HUES64 (cell line): ENCODE measurements at regions not wholly inside any gene's neighbourhood (a gene's known extent, or its start where the extent isn't known, plus 50 kb on each side); places are given as distances from the start of the nearest gene placed in this dataset.

Source experiments
- H3K27ac ChIP-seq: 2 replicates; pipeline ENCODE4 v1.7.0; 2013; ENCODE audit warnings: low read depth, low read length, inconsistent platforms
- H3K27me3 ChIP-seq: 2 replicates; pipeline ENCODE4 v1.6.1; 2013; ENCODE audit warnings: mild to moderate bottlenecking, low read length; ENCODE audit not compliant: insufficient read depth
- H3K36me3 ChIP-seq: 2 replicates; pipeline ENCODE4 v1.6.1; 2013; ENCODE audit warnings: mild to moderate bottlenecking, low read length; ENCODE audit not compliant: insufficient read depth
- H3K4me1 ChIP-seq: 2 replicates; pipeline ENCODE4 v1.6.1; 2013; ENCODE audit warnings: mild to moderate bottlenecking, low read length, moderate library complexity; ENCODE audit not compliant: insufficient read depth
- H3K4me3 ChIP-seq: 2 replicates; pipeline ENCODE4 v1.5.1; 2013; ENCODE audit warnings: mild to moderate bottlenecking, low read length, moderate library complexity
- H3K9ac ChIP-seq: 2 replicates; pipeline ENCODE4 v1.6.1; 2013; ENCODE audit warnings: mild to moderate bottlenecking, low read depth, low read length
- H3K9me3 ChIP-seq: 2 replicates; pipeline ENCODE4 v1.6.1; 2013; ENCODE audit warnings: low read depth, low read length; ENCODE audit not compliant: insufficient read depth
- WGBS: fragments of 150-250, 120-280 bp; methylation state at CpG from one replicate; pipeline ENCODE4 v1.1.7; 2013; ENCODE audit warnings: missing lambda C conversion rate; 5-methylcytosine and 5-hydroxymethylcytosine counted together

DNA sequence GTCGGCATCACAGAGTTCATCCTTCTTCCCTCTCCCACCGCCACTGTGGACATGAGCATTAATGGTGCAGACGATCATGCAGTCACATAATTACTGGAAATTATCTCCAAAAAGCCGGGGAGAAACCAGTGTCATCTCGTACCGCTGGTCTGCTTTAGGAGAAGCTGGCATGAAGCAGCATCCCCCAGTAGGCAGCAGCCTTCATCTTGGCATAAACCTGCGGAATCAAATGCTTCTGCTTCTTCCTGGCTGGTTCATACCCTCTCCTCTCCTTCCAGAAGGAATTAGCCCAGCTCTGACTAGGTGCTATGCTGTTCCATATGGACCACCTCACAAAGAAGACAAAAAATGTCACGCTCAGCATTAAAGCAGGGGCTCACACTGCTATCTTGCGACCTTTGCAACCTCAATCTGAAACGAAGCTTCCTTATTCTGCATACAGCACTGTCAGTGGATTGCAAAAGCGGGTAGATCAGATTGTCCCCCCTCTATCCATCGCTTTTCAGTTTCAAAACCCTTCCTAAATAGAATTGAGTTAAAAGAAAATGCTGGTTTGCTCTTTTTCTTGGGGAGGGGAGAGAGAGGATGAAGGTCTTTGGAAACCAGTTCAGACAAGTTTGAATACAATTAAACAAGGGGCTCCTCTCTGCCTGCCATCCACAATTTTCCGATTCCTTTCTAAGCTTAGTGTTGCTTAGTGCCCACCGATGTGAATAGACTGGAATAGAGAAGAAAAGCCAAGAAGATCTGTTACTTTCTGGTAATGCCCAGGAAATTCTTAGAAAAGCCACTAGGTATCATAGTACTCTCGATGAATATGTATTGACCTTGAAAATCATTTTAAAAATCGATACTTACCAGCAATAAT is 212.1 kb upstream of the ZNF521 start:
- Histone ChIP-seq H3K4me3 (no peak overlapping the region), H3K9me3 (no peaks in the 10 kb centered on the region), H3K27ac (no peak overlapping the region), H3K9ac (no peak overlapping the region), H3K36me3 (no peaks in the 10 kb centered on the region), H3K4me1 (no peaks in the 10 kb centered on the region), H3K27me3 (no peaks in the 10 kb centered on the region)
- WGBS, result 94% methylated on average over 14 of the region's 16 CpGs

DNA sequence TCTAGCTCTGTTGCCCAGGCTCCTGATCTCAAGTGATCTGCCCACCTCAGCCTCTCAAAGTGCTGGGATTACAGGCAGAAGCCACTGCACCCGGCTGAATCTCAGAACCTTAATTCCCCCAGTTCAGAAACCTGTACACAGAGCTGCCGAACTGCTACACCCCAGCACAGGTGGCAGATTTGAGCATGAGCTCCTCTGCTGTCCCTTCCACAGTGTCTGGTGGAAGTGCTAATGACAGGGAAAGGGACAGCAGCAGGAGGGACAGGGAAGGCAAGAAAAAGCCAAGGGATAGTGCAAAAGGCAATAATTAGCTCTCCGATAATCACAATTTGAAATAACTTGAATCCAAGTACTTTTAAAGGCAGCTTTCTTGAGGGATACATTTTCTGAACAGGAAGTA is 211.4 kb upstream of the ZNF521 start:
- no peak overlapping the region for H3K9ac ChIP-seq
- H3K4me1 ChIP-seq, result no peaks in the 10 kb centered on the region
- H3K9me3 ChIP-seq, result no peaks in the 10 kb centered on the region
- H3K27me3 ChIP-seq, result no peaks in the 10 kb centered on the region
- H3K4me3 ChIP-seq, result no peak overlapping the region
- H3K36me3 ChIP-seq, result no peaks in the 10 kb centered on the region
- 95% methylated on average over 3 of the region's 3 CpGs for WGBS
- no peak overlapping the region for H3K27ac ChIP-seq

DNA sequence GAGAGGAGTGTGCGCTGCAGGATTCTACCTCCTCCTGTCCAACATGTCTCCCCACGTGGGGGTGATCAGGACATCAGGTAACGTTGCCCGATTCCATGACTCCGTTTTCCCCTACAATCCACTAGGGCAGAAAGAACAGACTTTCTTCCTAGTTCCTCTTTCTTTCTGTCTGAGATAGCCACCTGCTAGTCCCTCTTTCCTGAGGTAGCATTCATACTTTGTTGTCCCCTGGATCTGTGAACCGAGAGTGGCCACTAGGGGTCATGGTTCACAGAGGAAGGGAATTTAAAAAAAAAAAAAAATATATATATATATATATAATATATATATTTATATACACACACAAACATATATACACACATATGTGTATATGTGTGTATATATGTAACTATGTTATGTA is 210.0 kb upstream of the ZNF521 start:
- Histone ChIP-seq H3K9me3 (no peaks in the 10 kb centered on the region), H3K4me3 (no peak overlapping the region), H3K36me3 (no peaks in the 10 kb centered on the region), H3K27me3 (no peaks in the 10 kb centered on the region), H3K4me1 (no peaks in the 10 kb centered on the region), H3K27ac (no peak overlapping the region), H3K9ac (no peak overlapping the region)
- 66% methylated on average over 5 of the region's 6 CpGs for WGBS

DNA sequence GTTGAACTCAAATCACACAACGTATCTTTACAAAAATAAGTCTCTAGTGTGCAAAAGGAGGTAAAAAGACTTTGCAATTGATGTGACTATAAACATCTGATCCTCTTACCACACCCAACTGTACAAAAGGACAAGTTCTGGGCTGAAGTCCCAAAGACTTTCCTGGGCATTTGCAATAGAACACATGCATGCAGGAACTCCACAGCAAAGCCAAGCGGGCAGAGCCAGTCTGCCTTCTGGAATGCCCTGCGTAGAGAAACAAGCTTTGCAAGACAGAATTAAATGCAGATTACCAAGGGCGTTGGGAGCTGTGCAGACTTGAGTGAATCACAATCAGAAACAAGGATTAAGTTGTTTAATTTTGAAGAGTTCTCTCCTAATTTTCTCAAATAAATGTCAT is 208.4 kb upstream of the ZNF521 start:
- 88% methylated on average over 3 of the region's 4 CpGs for WGBS
- Histone ChIP-seq H3K36me3 (no peaks in the 10 kb centered on the region), H3K27me3 (no peaks in the 10 kb centered on the region), H3K27ac (no peak overlapping the region), H3K4me3 (no peak overlapping the region), H3K4me1 (no peaks in the 10 kb centered on the region), H3K9me3 (no peaks in the 10 kb centered on the region), H3K9ac (no peak overlapping the region)

DNA sequence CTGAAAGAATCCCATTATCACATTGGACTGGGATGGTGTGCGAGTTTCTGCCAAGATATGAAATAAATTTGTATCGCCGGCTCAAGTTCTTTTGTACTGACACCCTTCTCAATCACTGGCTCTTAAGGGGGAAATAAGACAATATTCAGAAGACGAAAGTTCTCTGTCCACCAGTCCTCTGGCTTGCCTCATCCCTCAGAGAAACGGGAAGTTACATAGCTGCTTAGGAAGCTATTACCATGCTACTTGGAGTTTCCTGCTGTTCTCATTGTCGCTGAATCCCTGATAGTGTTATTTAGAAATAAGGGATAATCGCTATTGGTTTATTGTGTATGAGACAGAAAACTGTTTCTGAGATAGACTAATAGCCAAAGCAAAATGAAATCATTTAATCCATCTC is 205.0 kb upstream of the ZNF521 start:
- H3K4me3 ChIP-seq, result no peak overlapping the region
- H3K9me3 ChIP-seq, result no peaks in the 10 kb centered on the region
- no peak overlapping the region for H3K9ac ChIP-seq
- H3K27ac ChIP-seq, result no peak overlapping the region
- no peaks in the 10 kb centered on the region for H3K36me3 ChIP-seq
- whole genome bisulfite sequencing, result 90% methylated on average over 7 of the region's 7 CpGs
- no peaks in the 10 kb centered on the region for H3K27me3 ChIP-seq
- H3K4me1 ChIP-seq, result no peaks in the 10 kb centered on the region

DNA sequence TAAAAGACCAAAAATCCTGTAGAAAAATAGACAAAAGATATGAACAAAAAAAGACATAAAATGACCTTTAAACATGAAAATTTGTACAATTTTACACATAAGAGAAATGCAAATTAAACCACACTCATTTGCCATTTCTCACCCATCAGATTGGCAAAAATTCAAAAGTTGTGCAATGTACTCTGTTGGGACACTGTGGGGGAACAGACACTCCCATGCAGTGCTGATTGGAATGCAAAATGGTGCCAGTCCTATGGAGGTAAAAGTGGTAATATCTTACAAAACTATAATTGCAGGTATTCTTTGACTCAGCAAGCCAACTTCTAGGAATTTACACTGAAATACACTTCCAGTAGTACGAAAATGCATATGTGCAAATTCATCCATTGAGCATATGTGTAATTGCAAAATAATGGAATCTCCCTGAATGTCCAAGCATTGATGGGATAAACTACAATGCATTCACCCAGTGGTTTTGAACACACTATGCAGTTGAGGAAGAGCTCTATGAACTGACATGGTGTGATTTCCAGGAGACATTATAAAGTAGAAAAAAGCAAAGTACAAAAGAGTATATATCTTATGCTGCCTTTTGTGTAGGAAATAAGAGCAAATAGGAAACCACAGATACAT is 201.8 kb upstream of the ZNF521 start:
- H3K4me1 ChIP-seq, result no peaks in the 10 kb centered on the region
- no peak overlapping the region for H3K27ac ChIP-seq
- H3K36me3 ChIP-seq, result no peaks in the 10 kb centered on the region
- no peaks in the 10 kb centered on the region for H3K9me3 ChIP-seq
- WGBS, result 100% methylated on average over 1 of the region's 1 CpG
- H3K27me3 ChIP-seq, result no peaks in the 10 kb centered on the region
- no peak overlapping the region for H3K9ac ChIP-seq
- H3K4me3 ChIP-seq, result no peak overlapping the region

DNA sequence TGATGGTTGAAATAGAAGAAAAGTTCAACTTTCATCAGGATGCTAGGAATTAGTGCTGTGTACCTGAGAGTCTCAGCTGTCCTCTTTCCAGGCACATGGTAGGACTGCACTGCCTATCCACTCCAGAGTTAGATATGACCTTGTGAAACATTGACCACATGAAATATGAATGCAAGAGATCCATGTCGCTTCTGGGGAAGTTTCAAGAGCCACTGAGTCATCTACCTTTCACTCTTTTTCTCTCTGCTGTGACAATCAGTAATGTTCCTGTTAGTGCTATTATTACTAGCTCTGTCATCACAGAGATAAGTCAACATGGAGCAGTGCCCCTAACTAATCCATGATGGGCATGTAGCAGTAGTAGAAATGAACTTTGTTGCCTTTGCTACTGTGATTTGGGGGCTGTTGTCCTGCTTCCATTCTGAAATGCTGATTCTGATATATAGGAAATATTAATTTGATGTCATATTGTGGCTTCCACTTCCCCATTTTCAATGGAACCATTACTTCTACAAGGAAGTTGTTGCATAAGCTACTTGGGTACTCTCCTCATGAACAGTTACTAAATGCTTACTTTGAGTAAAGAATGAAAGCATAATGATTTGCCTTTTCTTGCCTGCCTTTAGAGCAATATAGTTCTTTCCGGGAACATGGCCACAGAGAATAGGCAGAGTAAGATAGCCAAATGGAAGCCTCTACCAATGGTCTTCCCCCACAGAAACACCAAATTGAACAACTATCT is 192.8 kb upstream of the ZNF521 start:
- no peak overlapping the region for H3K4me3 ChIP-seq
- H3K27me3 ChIP-seq, result no peaks in the 10 kb centered on the region
- H3K4me1 ChIP-seq, result no peaks in the 10 kb centered on the region
- WGBS, result 93% methylated on average over 2 of the region's 2 CpGs
- H3K9ac ChIP-seq, result no peak overlapping the region
- H3K36me3 ChIP-seq, result no peaks in the 10 kb centered on the region
- H3K27ac ChIP-seq, result no peak overlapping the region
- H3K9me3 ChIP-seq, result no peaks in the 10 kb centered on the region

DNA sequence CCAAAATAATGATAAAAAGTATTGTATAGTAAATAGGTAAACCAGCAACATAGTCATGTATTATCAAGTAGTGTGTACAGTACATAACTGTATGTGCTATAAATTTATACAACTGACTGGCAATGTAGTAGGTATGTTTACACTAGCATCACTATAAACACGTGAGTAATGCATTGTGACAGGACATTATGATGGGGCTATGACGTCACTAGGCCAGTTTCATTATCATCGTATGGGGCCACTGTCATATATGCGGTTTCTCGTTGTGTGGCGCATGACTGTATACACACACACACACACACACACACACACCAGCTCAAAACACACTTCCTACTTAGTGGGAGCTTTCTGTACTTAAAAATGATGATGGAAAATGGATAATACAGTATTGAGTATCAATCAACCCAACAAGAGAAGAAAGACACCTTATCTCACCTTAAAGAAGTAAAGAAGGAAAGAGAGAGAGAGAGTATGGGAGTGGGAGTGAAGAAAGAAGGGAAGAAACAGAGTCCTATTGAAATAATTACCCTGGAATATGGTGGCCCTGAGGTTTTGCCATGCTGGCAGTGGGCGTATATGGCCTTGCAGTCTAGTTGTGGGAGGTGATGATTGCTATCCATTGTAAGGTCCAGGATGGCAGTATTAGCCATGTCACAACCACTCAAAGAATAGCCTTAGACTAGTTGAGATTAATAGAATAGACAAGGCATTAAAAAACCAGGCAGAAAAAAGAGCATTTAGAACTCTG is 186.4 kb upstream of the ZNF521 start:
- no peak overlapping the region for H3K9ac ChIP-seq
- H3K27ac ChIP-seq, result no peak overlapping the region
- no peaks in the 10 kb centered on the region for H3K36me3 ChIP-seq
- no peaks in the 10 kb centered on the region for H3K27me3 ChIP-seq
- H3K9me3 ChIP-seq, result no peaks in the 10 kb centered on the region; the same call in 1 of the 2 replicates
- 94% methylated on average over 7 of the region's 7 CpGs for WGBS
- H3K4me3 ChIP-seq, result no peak overlapping the region
- no peaks in the 10 kb centered on the region for H3K4me1 ChIP-seq

DNA sequence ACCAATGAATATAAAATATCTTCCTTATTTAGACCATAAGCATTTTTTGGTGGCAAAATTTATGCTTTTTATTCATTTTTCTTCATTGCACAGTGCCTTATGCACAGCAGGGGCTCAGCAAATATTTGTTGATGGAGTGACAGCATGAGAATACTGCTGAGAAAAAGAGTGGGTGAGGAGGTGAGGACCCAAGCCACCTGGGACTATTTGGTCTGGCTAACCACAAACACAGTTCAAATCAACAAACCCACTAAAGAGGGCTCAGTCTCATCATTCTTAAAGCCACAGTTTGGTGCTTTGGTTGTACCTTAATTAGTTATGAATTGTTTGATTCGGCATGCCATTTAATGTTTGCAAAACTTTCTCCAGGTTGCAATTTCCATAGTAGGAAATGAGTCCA is 183.5 kb upstream of the ZNF521 start:
- Histone ChIP-seq H3K4me1 (no peaks in the 10 kb centered on the region), H3K9me3 (peaks cover 6% of the 10 kb centered on the region), H3K9ac (no peak overlapping the region), H3K27me3 (no peaks in the 10 kb centered on the region), H3K4me3 (no peak overlapping the region), H3K27ac (no peak overlapping the region), H3K36me3 (no peaks in the 10 kb centered on the region)
- 92% methylated on average over 1 of the region's 1 CpG for WGBS

DNA sequence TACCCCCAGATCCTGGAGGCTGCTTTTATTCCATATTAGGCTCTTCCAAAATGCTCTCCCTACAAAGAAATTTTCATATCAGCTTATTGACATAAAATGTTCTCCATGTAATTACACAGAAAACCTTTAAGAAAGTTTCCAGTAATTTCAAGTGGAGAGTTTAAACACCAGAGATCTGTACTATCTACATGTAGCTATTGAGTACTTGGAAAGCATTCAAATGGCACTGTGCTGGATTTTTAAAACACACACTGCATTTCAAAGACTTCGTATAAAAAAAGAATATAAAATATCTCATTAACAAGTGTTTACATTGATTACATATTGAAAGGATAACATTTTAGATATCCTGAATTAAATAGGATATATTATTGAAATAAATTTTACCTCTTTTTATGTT is 182.4 kb upstream of the ZNF521 start:
- Histone ChIP-seq H3K36me3 (no peaks in the 10 kb centered on the region), H3K9me3 (peaks cover 6% of the 10 kb centered on the region), H3K9ac (no peak overlapping the region), H3K4me1 (no peaks in the 10 kb centered on the region), H3K27ac (no peak overlapping the region), H3K27me3 (no peaks in the 10 kb centered on the region), H3K4me3 (no peak overlapping the region)
- WGBS, result no CpG with 5 or more reads among the region's 1 CpG

DNA sequence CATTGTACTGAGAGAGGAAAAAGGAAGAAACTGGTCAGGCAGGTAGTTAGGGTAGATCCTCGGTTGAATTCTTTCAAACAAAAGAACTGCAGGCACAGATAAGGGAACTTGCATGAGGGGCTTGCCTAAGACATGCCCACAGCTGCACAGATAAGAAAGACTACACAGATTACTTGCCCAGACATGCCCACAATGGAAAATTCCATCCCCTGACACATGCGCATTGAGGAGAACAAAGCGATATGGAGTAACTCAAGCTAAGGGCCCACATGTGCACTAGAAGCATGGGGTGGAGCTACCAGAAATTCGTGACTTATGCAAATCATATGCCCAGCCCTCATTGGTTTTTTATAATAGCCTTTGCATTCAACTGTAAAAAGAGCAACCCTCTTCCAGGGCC is 181.3 kb upstream of the ZNF521 start:
- H3K36me3 ChIP-seq, result no peaks in the 10 kb centered on the region
- H3K9me3 ChIP-seq, result peaks cover 6% of the 10 kb centered on the region
- WGBS, result 92% methylated on average over 4 of the region's 4 CpGs
- H3K9ac ChIP-seq, result no peak overlapping the region
- H3K27ac ChIP-seq, result no peak overlapping the region
- H3K27me3 ChIP-seq, result no peaks in the 10 kb centered on the region
- no peaks in the 10 kb centered on the region for H3K4me1 ChIP-seq
- no peak overlapping the region for H3K4me3 ChIP-seq
